Mucosa of stomach (tissue), 1 donor: ENCODE measurements at regions not wholly inside any gene's neighbourhood (a gene's known extent, or its start where the extent isn't known, plus 50 kb on each side); places are given as distances from the start of the nearest gene placed in this dataset.

Source experiments
- H3K27me3 ChIP-seq: one replicate; pipeline ENCODE4 v1.7.0; 2013; ENCODE audit warnings: mild to moderate bottlenecking, low read length; ENCODE audit not compliant: control insufficient read depth, insufficient read depth
- H3K36me3 ChIP-seq: one replicate; pipeline ENCODE4 v1.7.0; 2013; ENCODE audit warnings: low read length; ENCODE audit not compliant: control insufficient read depth, insufficient read depth
- H3K4me1 ChIP-seq: one replicate; pipeline ENCODE4 v1.7.0; 2013; ENCODE audit warnings: mild to moderate bottlenecking, low read length; ENCODE audit not compliant: control insufficient read depth, insufficient read depth
- H3K4me3 ChIP-seq: one replicate; pipeline ENCODE4 v1.7.0; 2013; ENCODE audit warnings: low read length
- H3K9ac ChIP-seq: one replicate; pipeline ENCODE4 v1.7.0; 2013; ENCODE audit warnings: mild to moderate bottlenecking, low read length, moderate library complexity
- H3K9me3 ChIP-seq: one replicate; pipeline ENCODE4 v1.7.0; 2013; ENCODE audit warnings: mild to moderate bottlenecking, low read length, moderate library complexity; ENCODE audit not compliant: control insufficient read depth
- donor health status: Pancreatic carcinoma.

DNA sequence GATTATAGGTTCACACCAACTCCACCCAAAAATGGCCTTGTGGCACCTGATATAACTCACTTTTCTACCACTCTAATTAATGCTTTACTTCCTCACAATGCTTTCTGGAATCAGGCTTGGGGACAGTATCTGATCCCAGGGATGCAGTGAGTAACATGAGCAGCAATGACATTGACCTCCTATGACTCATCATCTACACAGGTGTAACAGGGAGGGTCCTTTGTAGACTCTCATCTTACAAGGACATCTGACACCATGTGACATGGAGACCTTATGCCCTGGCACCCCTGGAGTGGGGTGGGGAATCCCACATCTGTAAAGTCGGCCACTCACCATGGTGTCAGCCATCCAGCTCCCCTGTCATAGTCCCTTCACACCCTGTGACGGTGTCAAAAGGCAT, 586.4 kb downstream of the MED13L start:
- no peaks in the 10 kb centered on the region for H3K4me1 ChIP-seq
- no peaks in the 10 kb centered on the region for H3K36me3 ChIP-seq
- no peak overlapping the region for H3K4me3 ChIP-seq
- no peak overlapping the region for H3K9ac ChIP-seq
- H3K27me3 ChIP-seq = no peaks in the 10 kb centered on the region
- H3K9me3 ChIP-seq = no peaks in the 10 kb centered on the region

DNA sequence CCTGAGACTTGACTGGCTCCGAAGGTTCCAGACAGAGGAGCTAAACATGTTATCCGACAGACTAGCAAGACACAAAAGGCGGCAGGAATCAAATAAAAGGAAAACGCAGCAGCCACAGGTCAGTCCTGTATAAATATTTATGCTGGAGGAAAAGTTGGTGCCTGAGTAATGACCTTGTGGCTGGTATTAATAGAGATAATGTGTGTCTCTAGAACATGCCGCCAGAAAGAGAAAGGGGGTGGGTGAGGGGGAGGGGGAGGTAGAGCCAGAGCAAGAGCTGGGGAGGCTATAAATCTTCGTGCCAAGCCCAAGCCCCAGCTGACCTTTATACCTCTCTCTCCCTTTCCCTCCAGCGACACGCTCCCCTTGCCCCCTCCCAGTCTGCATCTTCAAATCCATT, 590.4 kb downstream of the MED13L start:
- no peaks in the 10 kb centered on the region for H3K9me3 ChIP-seq
- H3K9ac ChIP-seq = no peak overlapping the region
- H3K4me3 ChIP-seq = no peak overlapping the region
- H3K4me1 ChIP-seq = no peaks in the 10 kb centered on the region
- H3K36me3 ChIP-seq = no peaks in the 10 kb centered on the region
- H3K27me3 ChIP-seq = no peaks in the 10 kb centered on the region

DNA sequence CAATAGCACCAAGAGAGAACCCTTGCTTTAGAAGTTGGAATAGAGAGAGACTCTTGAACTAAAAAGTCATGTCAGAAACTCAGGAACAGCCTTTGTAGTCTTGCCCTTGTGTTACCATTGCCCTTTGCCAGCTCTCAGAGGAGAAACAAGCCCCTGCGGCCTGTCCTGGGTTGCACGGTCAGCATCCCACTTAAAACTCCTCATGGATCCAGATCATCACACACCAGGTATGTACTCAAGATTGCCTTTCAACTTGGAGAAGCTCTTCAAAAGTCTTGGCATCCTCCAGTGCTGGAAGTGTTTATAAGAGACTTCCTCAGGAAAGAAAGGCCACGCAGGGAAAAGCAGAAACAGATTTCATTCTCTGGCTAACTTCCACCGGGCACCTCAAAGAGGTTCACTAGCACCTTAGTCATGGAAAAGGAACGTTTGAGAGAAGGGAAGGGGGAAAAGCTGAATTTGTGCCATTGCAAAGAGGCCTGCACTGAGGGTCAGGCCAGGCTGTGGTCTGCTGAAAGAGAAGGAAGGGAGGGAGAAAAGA, 594.2 kb downstream of the MED13L start:
- Histone ChIP-seq H3K4me3 (no peak overlapping the region), H3K9ac (no peak overlapping the region), H3K27me3 (no peaks in the 10 kb centered on the region), H3K4me1 (no peaks in the 10 kb centered on the region), H3K9me3 (no peaks in the 10 kb centered on the region), H3K36me3 (no peaks in the 10 kb centered on the region)

DNA sequence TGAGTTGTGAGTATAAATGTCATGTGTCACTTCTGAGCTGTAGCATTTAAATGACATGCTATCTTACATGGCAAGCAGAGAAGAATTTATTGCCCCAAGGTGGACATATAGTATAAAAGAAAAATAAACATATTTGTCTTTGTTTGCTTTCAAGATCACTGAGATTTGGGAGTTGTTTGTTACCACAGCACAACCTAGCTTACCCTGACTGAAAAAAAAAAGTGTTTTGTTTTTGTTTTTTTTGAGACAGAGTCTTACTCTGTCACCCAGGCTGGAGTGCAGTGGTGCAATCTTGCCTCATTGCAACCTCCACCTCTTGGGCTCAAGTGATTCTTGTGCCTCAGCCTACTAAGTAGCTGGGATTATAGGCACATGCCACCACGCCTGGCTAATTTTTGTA, 596.5 kb downstream of the MED13L start:
- Histone ChIP-seq H3K9me3 (no peaks in the 10 kb centered on the region), H3K4me1 (no peaks in the 10 kb centered on the region), H3K9ac (no peak overlapping the region), H3K4me3 (no peak overlapping the region), H3K27me3 (no peaks in the 10 kb centered on the region), H3K36me3 (no peaks in the 10 kb centered on the region)

DNA sequence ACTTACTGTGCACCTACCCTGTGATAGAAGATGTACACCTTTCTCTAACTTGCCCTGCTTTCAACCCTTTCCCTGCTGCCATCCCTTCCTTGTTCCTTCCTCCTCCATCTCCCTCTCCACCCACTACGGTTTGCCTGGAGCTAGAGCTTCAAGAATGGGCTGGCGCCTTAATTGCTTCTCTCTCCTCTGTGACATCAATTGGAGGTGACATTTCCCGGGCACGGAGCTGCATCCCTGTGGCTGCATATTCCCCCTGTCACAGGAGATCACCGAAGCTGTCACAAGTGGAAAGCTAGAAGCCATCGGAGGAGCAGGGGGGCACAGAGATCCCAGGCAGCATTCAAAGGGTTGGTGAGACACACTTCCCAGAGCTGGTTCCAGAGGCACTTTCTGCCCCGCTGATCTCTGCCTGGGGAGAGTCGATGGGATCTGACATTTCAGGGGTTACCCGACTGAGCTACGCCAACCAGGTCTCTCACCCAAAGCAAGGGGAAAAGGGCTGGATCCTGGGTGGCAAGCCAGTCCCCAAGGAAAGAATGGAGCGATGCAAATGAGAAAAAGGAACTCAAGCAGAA, 604.9 kb downstream of the MED13L start:
- Histone ChIP-seq H3K4me1 (no peaks in the 10 kb centered on the region), H3K36me3 (no peaks in the 10 kb centered on the region), H3K9me3 (no peaks in the 10 kb centered on the region), H3K4me3 (no peak overlapping the region), H3K27me3 (no peaks in the 10 kb centered on the region), H3K9ac (no peak overlapping the region)

DNA sequence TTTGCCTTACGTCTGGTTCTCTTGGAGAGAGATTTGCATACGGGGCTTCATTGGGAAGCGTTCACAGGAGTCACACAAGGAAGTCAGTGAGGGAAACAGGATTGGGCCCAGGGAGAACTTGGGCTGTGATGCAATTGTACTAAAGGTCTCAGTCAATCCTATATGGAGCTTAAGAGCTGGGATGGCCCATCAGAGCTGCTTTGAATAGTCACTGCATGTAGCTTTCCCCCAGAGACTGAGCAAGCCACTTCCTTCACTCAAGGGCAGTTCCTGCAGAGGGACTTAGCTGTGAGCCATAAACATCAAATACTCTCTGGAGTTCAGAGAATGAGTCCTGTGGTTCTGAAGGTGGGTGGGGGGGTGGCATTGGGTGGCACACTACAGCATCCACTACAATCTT, 605.4 kb downstream of the MED13L start:
- no peak overlapping the region for H3K4me3 ChIP-seq
- no peaks in the 10 kb centered on the region for H3K4me1 ChIP-seq
- no peaks in the 10 kb centered on the region for H3K9me3 ChIP-seq
- no peak overlapping the region for H3K9ac ChIP-seq
- no peaks in the 10 kb centered on the region for H3K36me3 ChIP-seq
- H3K27me3 ChIP-seq = no peaks in the 10 kb centered on the region

DNA sequence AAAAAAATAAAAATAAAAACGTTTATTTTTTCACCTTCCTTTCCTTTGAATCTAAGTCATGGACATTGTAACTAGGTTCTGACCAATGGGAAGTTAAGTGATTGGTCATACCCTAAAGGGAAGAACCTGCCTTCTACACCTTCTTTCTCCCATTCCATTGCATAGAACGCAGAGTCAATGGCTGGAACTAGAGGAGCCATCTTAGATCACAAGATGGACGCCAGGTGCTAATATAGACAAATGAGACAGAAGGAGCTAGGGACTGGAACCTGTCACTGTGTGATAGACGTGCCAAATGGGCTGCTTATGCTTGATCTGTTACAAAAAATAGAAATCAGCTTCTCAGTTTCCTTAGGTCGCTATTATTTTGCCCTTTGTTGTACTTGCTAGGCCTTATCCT, 606.6 kb downstream of the MED13L start:
- Histone ChIP-seq H3K36me3 (no peaks in the 10 kb centered on the region), H3K4me1 (no peaks in the 10 kb centered on the region), H3K9ac (no peak overlapping the region), H3K27me3 (no peaks in the 10 kb centered on the region), H3K9me3 (no peaks in the 10 kb centered on the region), H3K4me3 (no peak overlapping the region)

DNA sequence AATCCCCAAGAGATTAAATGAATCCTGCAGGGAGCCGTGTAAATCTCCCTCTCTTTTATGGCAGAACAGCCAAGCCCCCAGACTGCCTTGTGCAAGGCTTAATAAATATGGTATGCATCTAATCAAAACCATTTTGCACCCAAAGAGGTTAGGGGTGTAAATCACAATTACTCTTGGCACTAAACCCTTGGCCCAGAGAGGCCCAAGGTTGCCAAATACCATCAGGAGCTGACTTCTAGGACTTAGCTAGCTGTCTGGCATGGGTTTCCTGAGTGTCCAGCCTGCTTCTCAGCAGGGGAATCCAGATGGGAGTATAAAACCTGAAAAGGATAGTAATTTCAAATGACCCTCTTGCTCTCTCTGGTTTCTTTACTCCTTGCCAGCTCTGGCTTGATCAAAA, 610.4 kb downstream of the MED13L start:
- Histone ChIP-seq H3K9me3 (no peaks in the 10 kb centered on the region), H3K4me3 (no peak overlapping the region), H3K4me1 (no peaks in the 10 kb centered on the region), H3K9ac (no peak overlapping the region), H3K27me3 (no peaks in the 10 kb centered on the region), H3K36me3 (no peaks in the 10 kb centered on the region)

DNA sequence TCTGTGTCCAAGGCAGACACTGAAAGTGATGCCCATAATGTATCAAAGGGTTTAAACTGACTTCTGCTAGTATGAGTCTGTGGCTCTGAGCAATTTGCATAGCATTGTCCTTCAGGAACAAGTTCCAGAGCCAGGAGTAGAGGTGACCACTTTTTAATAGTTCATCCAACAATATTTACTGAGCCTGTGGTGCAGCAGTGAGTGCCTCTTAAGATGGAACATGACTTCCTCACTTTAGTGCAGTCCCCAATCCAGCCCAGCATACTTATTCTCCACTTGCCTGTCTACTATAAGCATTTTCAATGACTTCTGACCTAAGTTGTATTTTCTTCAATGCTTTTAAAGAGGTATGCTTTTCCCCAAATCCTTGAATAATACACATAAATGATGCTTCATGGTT, 611.3 kb downstream of the MED13L start:
- Histone ChIP-seq H3K4me1 (no peaks in the 10 kb centered on the region), H3K9me3 (no peaks in the 10 kb centered on the region), H3K36me3 (no peaks in the 10 kb centered on the region), H3K9ac (no peak overlapping the region), H3K4me3 (no peak overlapping the region), H3K27me3 (no peaks in the 10 kb centered on the region)

DNA sequence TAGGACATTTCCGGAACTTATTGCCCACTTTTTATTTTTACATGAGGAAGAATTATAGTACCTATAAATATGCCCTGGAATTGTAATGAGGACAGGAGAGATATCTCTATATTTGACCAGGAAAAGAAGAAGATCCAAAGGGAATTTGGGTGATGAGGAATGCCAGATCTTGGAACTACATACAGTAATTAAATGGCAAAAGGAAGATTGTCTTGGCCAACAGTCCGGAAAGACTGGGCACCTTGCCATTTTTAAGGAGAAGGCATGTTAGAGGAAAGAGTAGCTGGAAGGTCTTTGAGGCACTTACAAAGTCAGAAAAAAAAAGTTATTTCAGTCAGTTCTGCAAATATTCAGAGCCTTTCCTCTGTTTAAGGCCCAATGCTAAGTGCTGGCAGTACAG, 616.4 kb downstream of the MED13L start:
- H3K4me1 ChIP-seq = peaks cover 6% of the 10 kb centered on the region
- H3K27me3 ChIP-seq = no peaks in the 10 kb centered on the region
- H3K9ac ChIP-seq = no peak overlapping the region

DNA sequence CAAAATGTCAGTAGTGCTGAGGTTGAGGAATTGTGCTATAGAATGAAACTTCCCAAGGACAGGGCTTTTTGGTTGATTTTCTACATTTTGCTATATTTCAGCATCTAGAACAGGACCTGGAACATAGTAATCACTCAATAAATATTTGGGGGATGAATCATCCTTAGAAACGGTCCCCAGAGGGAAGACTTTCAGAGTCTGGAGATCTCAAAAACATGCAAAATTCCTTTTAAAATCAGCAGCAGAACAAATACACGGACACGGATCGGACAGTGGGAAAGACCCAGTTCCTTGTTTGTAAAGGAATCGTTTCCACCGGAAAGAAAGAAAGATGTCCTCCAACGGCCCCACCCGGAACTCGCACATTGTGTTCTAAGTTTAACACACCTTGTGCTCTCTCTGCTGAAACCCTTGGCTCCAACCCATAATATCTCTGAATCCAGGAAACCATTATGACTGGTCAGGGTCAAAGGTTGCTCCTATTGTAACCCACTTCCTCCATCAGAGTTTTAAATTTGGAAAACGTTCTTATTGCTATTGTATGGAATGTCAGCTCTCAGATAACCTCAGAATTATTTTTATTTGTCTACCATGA, 617.2 kb downstream of the MED13L start:
- Histone ChIP-seq H3K9ac (no peak overlapping the region), H3K4me3 (no peak overlapping the region)

More for the DNA sequence above, 616.4 kb downstream of the MED13L start:
- H3K36me3 ChIP-seq = no peaks in the 10 kb centered on the region
- H3K4me3 ChIP-seq = no peak overlapping the region
- no peaks in the 10 kb centered on the region for H3K9me3 ChIP-seq

DNA sequence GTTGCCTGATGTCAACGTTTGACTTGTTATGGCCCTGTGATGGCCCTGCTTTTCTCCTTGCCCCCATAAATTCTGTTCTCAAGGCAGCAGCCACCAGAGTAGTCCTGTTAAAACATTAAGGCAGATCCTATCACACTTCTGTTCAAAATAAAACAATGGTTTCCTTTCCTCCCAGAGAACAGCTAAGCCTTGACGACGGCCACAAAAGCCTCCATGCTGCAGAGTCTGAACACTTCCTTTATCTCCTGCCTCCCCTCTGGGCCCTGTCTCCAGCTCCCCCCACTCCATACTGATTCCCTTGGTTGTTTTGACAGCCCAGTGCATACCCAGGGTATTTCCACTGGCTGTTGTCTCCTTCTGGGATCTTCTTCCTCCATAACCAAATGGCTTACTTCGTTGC, 618.1 kb downstream of the MED13L start:
- H3K4me1 ChIP-seq = peaks cover 6% of the 10 kb centered on the region
- H3K9me3 ChIP-seq = no peaks in the 10 kb centered on the region
- no peaks in the 10 kb centered on the region for H3K36me3 ChIP-seq
- H3K27me3 ChIP-seq = no peaks in the 10 kb centered on the region
- H3K4me3 ChIP-seq = no peak overlapping the region
- H3K9ac ChIP-seq = no peak overlapping the region

More for the DNA sequence above, 617.2 kb downstream of the MED13L start:
- no peaks in the 10 kb centered on the region for H3K9me3 ChIP-seq
- peaks cover 6% of the 10 kb centered on the region for H3K4me1 ChIP-seq
- H3K27me3 ChIP-seq = no peaks in the 10 kb centered on the region
- no peaks in the 10 kb centered on the region for H3K36me3 ChIP-seq
